Endothelial cell of umbilical vein (primary cell): ENCODE measurements at regions not wholly inside any gene's neighbourhood (a gene's known extent, or its start where the extent isn't known, plus 50 kb on each side); places are given as distances from the start of the nearest gene placed in this dataset.

Experiments used
- BruUV-seq: library from RNA; stranded (reverse); fragments of 400-500 nt; replicated peaks from 2 replicates; lab custom pipeline; 2021; lab: Mats Ljungman, UMichigan
- CTCF ChIA-PET: fragments of 300-600, 350-600 bp; sonication (Branson Sonifier 250); formaldehyde crosslinking; loops from one replicate; lab custom pipeline; 2021; ENCODE audit warnings: antibody characterized with exemption, inconsistent platforms; lab: Charles Lee
- POLR2A ChIA-PET: fragments of 300-600, 350-600 bp; sonication (Branson Sonifier 250); formaldehyde crosslinking; loops from one replicate; lab custom pipeline; 2021; ENCODE audit warnings: antibody characterized with exemption, inconsistent platforms; lab: Charles Lee
- DNase-seq: peaks from one replicate; pipeline ENCODE4 v3.0.0-alpha.2; 2011; ENCODE audit warnings: low read depth, low spot score
- FAIRE-seq: peaks from 2 replicates; lab custom pipeline; 2011; peaks lifted over from hg19 to GRCh38; lab: Jason Lieb, UNC
- H2AFZ ChIP-seq: 2 replicates; pipeline ENCODE4 v1.6.0; 2012; ENCODE audit warnings: low read depth, low read length, control low read depth, inconsistent platforms
- H3K27ac ChIP-seq: 2 replicates; pipeline ENCODE4 v1.5.1; 2011; ENCODE audit warnings: low read depth, mild to moderate bottlenecking, control low read depth, low read length, moderate library complexity; ENCODE audit not compliant: insufficient read depth
- H3K27me3 ChIP-seq, 2 experiments: 2 replicates each; pipeline versions ENCODE4 v1.6.0 to v1.6.1; 2011; ENCODE audit warnings: low read length in 2 of 2, mixed read lengths in 1 of 2; ENCODE audit not compliant: control insufficient read depth in 2 of 2, insufficient read depth in 2 of 2
- H3K36me3 ChIP-seq, 2 experiments: 2 replicates in 1 of 2; 3 replicates in 1 of 2; pipeline ENCODE4 v1.5.1; 2011; ENCODE audit warnings: low read length in 2 of 2, mild to moderate bottlenecking in 1 of 2, moderate library complexity in 1 of 2; ENCODE audit not compliant: control insufficient read depth in 2 of 2, insufficient read depth in 2 of 2; ENCODE audit errors: extremely low read depth in 1 of 2
- H3K4me1 ChIP-seq: 3 replicates; pipeline ENCODE4 v1.5.1; 2011; ENCODE audit warnings: mild to moderate bottlenecking, low read length; ENCODE audit not compliant: control insufficient read depth, insufficient read depth; ENCODE audit errors: extremely low read depth
- H3K4me2 ChIP-seq: 2 replicates; pipeline ENCODE4 v1.6.1; 2011; ENCODE audit warnings: low read length, control low read depth, mixed read lengths; ENCODE audit not compliant: insufficient read depth
- H3K4me3 ChIP-seq, 3 experiments: fragments of 200-600 bp in 1 of 3; sonication (generic), shearing (Covaris generic) in 1 of 3; replicated peaks in 1 of 3; 2 replicates each; pipeline ENCODE4 v1.5.1; 2011 to 2016; ENCODE audit warnings: control low read depth in 3 of 3, low read length in 3 of 3, mild to moderate bottlenecking in 2 of 3, inconsistent platforms in 1 of 3, low read depth in 1 of 3, moderate library complexity in 1 of 3; ENCODE audit not compliant: insufficient read depth in 1 of 3
- H3K79me2 ChIP-seq: 2 replicates; pipeline ENCODE4 v1.6.0; 2012; ENCODE audit warnings: low read length, inconsistent platforms; ENCODE audit not compliant: control insufficient read depth, insufficient read depth
- H3K9ac ChIP-seq: replicated peaks from 2 replicates; pipeline ENCODE3; 2011; ENCODE audit warnings: low read length, control low read depth; ENCODE audit not compliant: insufficient read depth; ENCODE audit errors: extremely low read depth
- H3K9me1 ChIP-seq: replicated peaks from 3 replicates; pipeline ENCODE4 v1.6.0; 2011; ENCODE audit warnings: mild to moderate bottlenecking, low read length; ENCODE audit not compliant: control insufficient read depth, insufficient read depth; ENCODE audit errors: extremely low read depth
- H3K9me3 ChIP-seq: replicated peaks from 2 replicates; pipeline ENCODE4 v1.5.1; 2012; ENCODE audit warnings: low read length, inconsistent platforms; ENCODE audit not compliant: control insufficient read depth, insufficient read depth
- H4K20me1 ChIP-seq: replicated peaks from 2 replicates; pipeline ENCODE3; 2011; ENCODE audit warnings: mild to moderate bottlenecking, low read length; ENCODE audit not compliant: control insufficient read depth, insufficient read depth; ENCODE audit errors: extremely low read depth
- CTCF ChIP-seq, 2 donors: IDR thresholded peaks; 1 replicate in 1 of 2; 2 replicates in 1 of 2; pipeline ENCODE4 v1.5.1; 2011; ENCODE audit warnings: low read length in 2 of 2, mild to moderate bottlenecking in 2 of 2, moderate library complexity in 2 of 2, control low read depth in 1 of 2, inconsistent platforms in 1 of 2, low read depth in 1 of 2; ENCODE audit not compliant: insufficient read depth in 1 of 2; ENCODE audit errors: extremely low read depth in 1 of 2
- EZH2 ChIP-seq: IDR thresholded peaks from 2 replicates; pipeline ENCODE4 v1.6.1; 2012; ENCODE audit warnings: borderline replicate concordance, low read depth, mild to moderate bottlenecking, moderate library complexity, low read length, inconsistent platforms; ENCODE audit not compliant: severe bottlenecking
- GATA2 ChIP-seq: IDR thresholded peaks from 2 replicates; pipeline ENCODE4 v1.7.0; 2011; ENCODE audit warnings: low read depth, mild to moderate bottlenecking, moderate library complexity, mixed read lengths, low read length; ENCODE audit not compliant: insufficient read length, insufficient read depth
- MYC ChIP-seq: IDR thresholded peaks from one replicate; pipeline ENCODE4 v1.6.1; 2011; ENCODE audit warnings: mild to moderate bottlenecking, low read depth, low read length
- dilution Hi-C: fragments of 300-500 bp; cut with MboI; formaldehyde crosslinking; loops from one replicate; pipeline ENCODE4 v1.15.0; 2019; ENCODE audit warnings: low sequenced_read_pairs; ENCODE audit not compliant: extremely low pct_ligation_motif_present
- intact Hi-C: fragments of 100-400 bp; cut with micrococcal nuclease; formaldehyde crosslinking; loops from one replicate; pipeline ENCODE4 v1.10.0; 2022

GRCh38 chr7:67450171-67450570, 453.5 kb downstream of the TYW1 start:
- FAIRE-seq (no peak), DNase-seq (no peak)
- intact Hi-C loops (no loop called here), dilution Hi-C loops (no loop called here)
- Histone ChIP-seq H3K36me3 (no peaks in the 10 kb centered on the region), H3K4me2 (no peak overlapping the region), H3K9ac (no peak overlapping the region), H3K4me1 (no peaks in the 10 kb centered on the region), H2AFZ (no peak overlapping the region), H3K27ac (no peak overlapping the region), H3K9me3 (no peaks in the 10 kb centered on the region), H3K9me1 (no peaks in the 10 kb centered on the region), H3K27me3 (no peaks in the 10 kb centered on the region), H4K20me1 (no peaks in the 10 kb centered on the region), H3K4me3 (no peak overlapping the region), H3K79me2 (no peaks in the 10 kb centered on the region)
- POLR2A ChIA-PET = no interaction called here
- BruUV-seq = no TSS peak
- TF ChIP-seq GATA2 (no peak), CTCF (IDR thresholded peaks at IDR 0.05; ENCODE audit: extremely low read depth in 1 of 2, insufficient read depth in 1 of 2, low read depth in 1 of 2, low read length in 2 of 2) (no peak)
- CTCF ChIA-PET = no interaction called here

GRCh38 chr7:67451306-67451705, 454.7 kb downstream of the TYW1 start:
- DNase-seq = no peak
- no peak overlapping the region for H3K4me3 ChIP-seq
- no peaks in the 10 kb centered on the region for H3K27me3 ChIP-seq
- ChIA-PET POLR2A (no interaction called here), CTCF (no interaction called here)
- H3K27ac ChIP-seq = no peak overlapping the region
- H2AFZ ChIP-seq = no peak overlapping the region
- no peaks in the 10 kb centered on the region for H3K79me2 ChIP-seq
- H3K9me3 ChIP-seq = no peaks in the 10 kb centered on the region
- no peak overlapping the region for H3K9ac ChIP-seq
- no peak for TF ChIP-seq MYC
- no peak for TF ChIP-seq EZH2
- H3K9me1 ChIP-seq = no peaks in the 10 kb centered on the region
- H3K36me3 ChIP-seq = no peaks in the 10 kb centered on the region
- intact Hi-C loops = no loop called here
- no peak for FAIRE-seq
- dilution Hi-C loops = no loop called here
- no TSS peak for BruUV-seq
- no peak overlapping the region for H3K4me2 ChIP-seq
- H4K20me1 ChIP-seq = no peaks in the 10 kb centered on the region
- H3K4me1 ChIP-seq = no peaks in the 10 kb centered on the region
